H1 (cell line): ENCODE measurements at regions not wholly inside any gene's neighbourhood (a gene's known extent, or its start where the extent isn't known, plus 50 kb on each side); places are given as distances from the start of the nearest gene placed in this dataset.

Experiments used
- CTCF ChIA-PET: fragments of 300-600 bp; sonication (Branson Sonifier 250); formaldehyde crosslinking; loops from one replicate; lab custom pipeline; 2021; ENCODE audit not compliant: partially characterized antibody; lab: Charles Lee
- POLR2A ChIA-PET: fragments of 300-600 bp; sonication (Branson Sonifier 250); formaldehyde crosslinking; loops from one replicate; lab custom pipeline; 2021; ENCODE audit warnings: inconsistent platforms; ENCODE audit not compliant: partially characterized antibody; lab: Charles Lee
- DNase-seq, 2 experiments: peaks; one replicate each; pipeline versions ENCODE4 v3.0.0 to v3.0.0-alpha.2; 2010 to 2022; ENCODE audit warnings: low spot score in 2 of 2, low read depth in 1 of 2, mixed read lengths in 1 of 2
- FAIRE-seq: peaks from 2 replicates; lab custom pipeline; 2011; peaks lifted over from hg19 to GRCh38; lab: Jason Lieb, UNC
- H2AFZ ChIP-seq: 2 replicates; pipeline ENCODE4 v1.8.1; 2012; ENCODE audit warnings: low read length, inconsistent platforms
- H2AK5ac ChIP-seq: 2 replicates; pipeline ENCODE4 v1.6.1; 2013; ENCODE audit warnings: low read depth, low read length
- H2BK120ac ChIP-seq: replicated peaks from 2 replicates; pipeline ENCODE3; 2013; ENCODE audit warnings: low read depth, low read length, inconsistent platforms
- H2BK12ac ChIP-seq: 2 replicates; pipeline ENCODE4 v1.6.1; 2013; ENCODE audit warnings: low read depth, low read length
- H2BK15ac ChIP-seq: 2 replicates; pipeline ENCODE4 v1.6.1; 2013; ENCODE audit warnings: low read length
- H2BK20ac ChIP-seq: 2 replicates; pipeline ENCODE4 v1.6.1; 2013; ENCODE audit warnings: low read length
- H2BK5ac ChIP-seq: 2 replicates; pipeline ENCODE4 v1.6.1; 2013; ENCODE audit warnings: low read depth, low read length
- H3K14ac ChIP-seq: 2 replicates; pipeline ENCODE4 v1.6.1; 2013; ENCODE audit warnings: inconsistent platforms; ENCODE audit not compliant: insufficient read length
- H3K18ac ChIP-seq: 2 replicates; pipeline ENCODE4 v1.6.1; 2013; ENCODE audit warnings: low read length; ENCODE audit errors: extremely low read depth
- H3K23ac ChIP-seq: 2 replicates; pipeline ENCODE4 v1.6.1; 2013; ENCODE audit warnings: inconsistent platforms; ENCODE audit not compliant: insufficient read length
- H3K23me2 ChIP-seq: 2 replicates; pipeline ENCODE4 v1.6.1; 2013; ENCODE audit warnings: low read depth, low read length
- H3K27ac ChIP-seq: 2 replicates; pipeline ENCODE4 v1.6.1; 2011; ENCODE audit warnings: low read depth, low read length, inconsistent platforms
- H3K27me3 ChIP-seq, 4 experiments: replicated peaks in 1 of 4; 1 replicate in 1 of 4; 2 replicates in 3 of 4; pipeline versions ENCODE4 v1.6.1 to v1.8.1; 2011 to 2013; ENCODE audit warnings: low read length in 3 of 4, mild to moderate bottlenecking in 3 of 4, inconsistent platforms in 2 of 4, mixed read lengths in 2 of 4, moderate library complexity in 1 of 4; ENCODE audit not compliant: control insufficient read depth in 3 of 4, insufficient read depth in 3 of 4; ENCODE audit errors: extremely low read depth in 1 of 4
- H3K36me3 ChIP-seq, 4 experiments: 2 replicates each; pipeline versions ENCODE4 v1.6.1 to v1.8.1; 2011 to 2013; ENCODE audit warnings: mild to moderate bottlenecking in 4 of 4, low read length in 3 of 4, moderate library complexity in 2 of 4, control low read depth in 1 of 4, inconsistent platforms in 1 of 4; ENCODE audit not compliant: insufficient read depth in 4 of 4, control insufficient read depth in 2 of 4
- H3K4ac ChIP-seq: replicated peaks from 2 replicates; pipeline ENCODE3; 2013; ENCODE audit warnings: low read length, low read depth, mixed read lengths, inconsistent platforms; ENCODE audit not compliant: insufficient read length
- H3K4me1 ChIP-seq, 4 experiments: replicated peaks in 1 of 4; 1 replicate in 1 of 4; 2 replicates in 3 of 4; pipeline versions ENCODE4 v1.6.1 to v1.8.1; 2011 to 2013; ENCODE audit warnings: low read length in 3 of 4, inconsistent platforms in 2 of 4, mixed read lengths in 1 of 4; ENCODE audit not compliant: insufficient read depth in 4 of 4, control insufficient read depth in 3 of 4
- H3K4me2 ChIP-seq, 2 experiments: 2 replicates each; pipeline versions ENCODE4 v1.6.1 to v1.8.1; 2011 to 2013; ENCODE audit warnings: low read depth in 2 of 2, low read length in 2 of 2, control low read depth in 1 of 2, inconsistent platforms in 1 of 2, mild to moderate bottlenecking in 1 of 2; ENCODE audit not compliant: insufficient read depth in 1 of 2
- H3K4me3 ChIP-seq, 4 experiments: fragments of 200-600, 300-600 bp in 1 of 4; sonication (generic), shearing (Covaris generic), sonication (Bioruptor Twin) in 1 of 4; 2 replicates each; pipeline versions ENCODE4 v1.5.1 to v1.8.1; 2011 to 2016; ENCODE audit warnings: low read length in 4 of 4, low read depth in 3 of 4, control low read depth in 2 of 4, inconsistent platforms in 2 of 4, mild to moderate bottlenecking in 2 of 4, mixed read lengths in 1 of 4, moderate library complexity in 1 of 4; ENCODE audit not compliant: insufficient read depth in 2 of 4; ENCODE audit errors: extremely low read depth in 1 of 4
- H3K56ac ChIP-seq: replicated peaks from 2 replicates; pipeline ENCODE3; 2013; ENCODE audit warnings: low read depth, mild to moderate bottlenecking, mixed read lengths, low read length, inconsistent platforms; ENCODE audit not compliant: insufficient read length
- H3K79me1 ChIP-seq: 2 replicates; pipeline ENCODE4 v1.6.1; 2013; ENCODE audit warnings: low read depth, low read length, control low read depth
- H3K79me2 ChIP-seq, 2 experiments: 2 replicates each; pipeline versions ENCODE4 v1.6.1 to v1.8.1; 2012 to 2013; ENCODE audit warnings: low read length in 2 of 2, mild to moderate bottlenecking in 2 of 2, inconsistent platforms in 1 of 2; ENCODE audit not compliant: insufficient read depth in 2 of 2, control insufficient read depth in 1 of 2
- H3K9ac ChIP-seq, 4 experiments: replicated peaks in 1 of 4; 1 replicate in 1 of 4; 2 replicates in 3 of 4; pipeline versions ENCODE4 v1.6.1 to v1.8.1; 2011 to 2013; ENCODE audit warnings: low read depth in 3 of 4, low read length in 3 of 4, control low read depth in 2 of 4, mild to moderate bottlenecking in 2 of 4, moderate library complexity in 2 of 4, inconsistent platforms in 1 of 4; ENCODE audit errors: extremely low read depth in 1 of 4
- H3K9me3 ChIP-seq, 2 experiments: 2 replicates each; pipeline versions ENCODE4 v1.6.1 to v1.8.1; 2012 to 2013; ENCODE audit warnings: mild to moderate bottlenecking in 2 of 2, moderate library complexity in 2 of 2, control low read depth in 1 of 2, inconsistent platforms in 1 of 2, low read depth in 1 of 2, low read length in 1 of 2, mixed read lengths in 1 of 2; ENCODE audit not compliant: insufficient read depth in 2 of 2
- H4K20me1 ChIP-seq, 2 experiments: replicated peaks in 1 of 2; 2 replicates each; pipeline versions ENCODE3 to v1.8.1; 2011 to 2013; ENCODE audit warnings: inconsistent platforms in 2 of 2, low read length in 2 of 2, mild to moderate bottlenecking in 1 of 2; ENCODE audit not compliant: insufficient read depth in 2 of 2, control insufficient read depth in 1 of 2
- H4K5ac ChIP-seq: 2 replicates; pipeline ENCODE4 v1.6.1; 2013; ENCODE audit warnings: low read length, low read depth, mixed read lengths, inconsistent platforms; ENCODE audit not compliant: insufficient read length
- H4K8ac ChIP-seq: 2 replicates; pipeline ENCODE4 v1.8.0; 2013; ENCODE audit warnings: mild to moderate bottlenecking, moderate library complexity, low read length, inconsistent platforms; ENCODE audit not compliant: insufficient read depth; ENCODE audit errors: extremely low read depth
- H4K91ac ChIP-seq: replicated peaks from 2 replicates; pipeline ENCODE3; 2013; ENCODE audit warnings: low read length, mixed read lengths, inconsistent platforms; ENCODE audit not compliant: insufficient read length
- ASH2L ChIP-seq: fragments of 200-600, 300-600 bp; sonication (generic); IDR thresholded peaks from one replicate; pipeline ENCODE4 v1.7.1; 2017; ENCODE audit warnings: low read length
- BCL11A ChIP-seq, 2 experiments: IDR thresholded peaks; one replicate each; pipeline ENCODE4 v1.6.1; 2011; ENCODE audit warnings: low read depth in 2 of 2, low read length in 2 of 2, mild to moderate bottlenecking in 2 of 2
- BRCA1 ChIP-seq: IDR thresholded peaks from 2 replicates; pipeline ENCODE4 v1.6.1; 2012; ENCODE audit warnings: low read depth, low read length, improper control_type of control experiment
- CBX8 ChIP-seq: fragments of 300-800, 300-1000 bp; sonication (generic); IDR thresholded peaks from 2 replicates; pipeline ENCODE4 v1.7.1; 2016; ENCODE audit warnings: low read depth, low read length, borderline replicate concordance
- JUND ChIP-seq: IDR thresholded peaks from 2 replicates; pipeline ENCODE4 v1.6.1; 2011; ENCODE audit warnings: mild to moderate bottlenecking, improper control_type of control experiment, low read length
- SP4 ChIP-seq: IDR thresholded peaks from 2 replicates; pipeline ENCODE4 v1.6.1; 2012; ENCODE audit warnings: low read length, inconsistent platforms
- TBP ChIP-seq: IDR thresholded peaks from 2 replicates; pipeline ENCODE4 v1.6.1; 2011; ENCODE audit warnings: low read depth, low read length, improper control_type of control experiment
- WGBS, 2 experiments: shearing (Covaris generic) in 1 of 2; methylation state at CpG; one replicate each; pipeline versions ENCODE4 v1.1.6 to v1.1.7; 2013 to 2015; ENCODE audit warnings: low lambda C conversion rate in 2 of 2, mixed read lengths in 2 of 2, inconsistent platforms in 1 of 2, low coverage in 1 of 2, missing lambda C conversion rate in 1 of 2; ENCODE audit not compliant: insufficient replicate concordance in 2 of 2, insufficient coverage in 1 of 2, insufficient read length in 1 of 2; ENCODE audit errors: extremely low coverage in 1 of 2, missing lambda C conversion rate in 1 of 2; 5-methylcytosine and 5-hydroxymethylcytosine counted together
- TF ChIP-seq, protein P1 (sequence below): IDR thresholded peaks from 2 replicates; pipeline ENCODE4 v1.6.1; 2012; ENCODE audit warnings: low read length, inconsistent platforms

DNA sequence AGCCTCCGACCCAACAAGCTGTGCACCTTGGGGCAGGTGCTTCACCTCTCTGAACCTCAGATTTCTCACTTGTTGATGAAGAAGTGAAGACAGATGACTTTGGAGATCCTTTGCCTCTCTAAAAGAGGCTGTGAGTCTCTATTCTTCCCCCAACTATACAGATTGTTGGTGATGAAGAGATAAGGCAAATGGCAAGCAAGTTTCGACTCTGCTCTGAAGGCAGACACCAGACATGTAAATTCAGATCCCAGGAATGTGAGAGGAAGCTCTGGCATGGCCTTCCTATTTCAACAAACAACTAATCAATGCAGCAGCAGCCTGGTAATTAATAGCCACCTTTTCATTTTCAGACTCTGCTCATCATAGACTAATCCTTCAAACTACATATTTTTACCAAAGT, 74.2 kb upstream of the EGR2 start:
- Histone ChIP-seq H3K23me2 (no peaks in the 10 kb centered on the region; the same call in 1 of the 2 replicates), H3K4ac (no peak overlapping the region), H3K18ac (no peak overlapping the region), H2BK20ac (no peak overlapping the region), H4K91ac (no peak overlapping the region), H4K8ac (no peak overlapping the region), H2AK5ac (no peak overlapping the region), H3K27me3 (no peaks in the 10 kb centered on the region), H3K9ac (no peak overlapping the region), H3K56ac (no peak overlapping the region), H3K4me1 (peaks cover 0 to 2% (median 0%) of the 10 kb centered on the region in 4 experiments; a peak in 3 of 7 replicates), H4K20me1 (no peaks in the 10 kb centered on the region), H3K4me3 (no peak overlapping the region), H2BK12ac (no peak overlapping the region), H3K79me2 (no peaks in the 10 kb centered on the region), H3K23ac (no peak overlapping the region), H3K27ac (no peak overlapping the region), H4K5ac (no peak overlapping the region), H3K14ac (no peak overlapping the region), H2AFZ (no peak overlapping the region), H3K79me1 (no peaks in the 10 kb centered on the region), H2BK15ac (no peak overlapping the region), H3K4me2 (no peak overlapping the region), H3K9me3 (no peaks in the 10 kb centered on the region), H2BK120ac (no peak overlapping the region), H3K36me3 (no peaks in the 10 kb centered on the region), H2BK5ac (no peak overlapping the region)
- POLR2A ChIA-PET = no interaction called here
- FAIRE-seq (no peak), DNase-seq (no peak)
- CTCF ChIA-PET = no interaction called here
- 82% methylated on average over 2 of the region's 2 CpGs; no CpG with 5 or more reads in 1 of the 2 experiments for WGBS, 2 experiments
- TF ChIP-seq BRCA1 (no peak), CBX8 (no peak), SP4 (no peak), BCL11A (IDR thresholded peaks at IDR 0.05; ENCODE audit: low read depth in 2 of 2, low read length in 2 of 2) (no peak), JUND (no peak), ASH2L (no peak), TBP (no peak)
- TF ChIP-seq, protein P1, sequence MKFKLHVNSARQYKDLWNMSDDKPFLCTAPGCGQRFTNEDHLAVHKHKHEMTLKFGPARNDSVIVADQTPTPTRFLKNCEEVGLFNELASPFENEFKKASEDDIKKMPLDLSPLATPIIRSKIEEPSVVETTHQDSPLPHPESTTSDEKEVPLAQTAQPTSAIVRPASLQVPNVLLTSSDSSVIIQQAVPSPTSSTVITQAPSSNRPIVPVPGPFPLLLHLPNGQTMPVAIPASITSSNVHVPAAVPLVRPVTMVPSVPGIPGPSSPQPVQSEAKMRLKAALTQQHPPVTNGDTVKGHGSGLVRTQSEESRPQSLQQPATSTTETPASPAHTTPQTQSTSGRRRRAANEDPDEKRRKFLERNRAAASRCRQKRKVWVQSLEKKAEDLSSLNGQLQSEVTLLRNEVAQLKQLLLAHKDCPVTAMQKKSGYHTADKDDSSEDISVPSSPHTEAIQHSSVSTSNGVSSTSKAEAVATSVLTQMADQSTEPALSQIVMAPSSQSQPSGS = no peak
